ENCODE measurements at regions not wholly inside any gene's neighbourhood (a gene's known extent, or its start where the extent isn't known, plus 50 kb on each side); places are given as distances from the start of the nearest gene placed in this dataset.
A peak's percentile ranks its signal among the peaks of the same experiment; 100 is the strongest.

- no peak for DNase-seq (ENCODE audit: low spot score)
Observed at GRCh38 chr10:61188691-61189090, 244.7 kb upstream of the RHOBTB1 start.

GRCh38 chr10:61188101-61188500 lies 244.1 kb upstream of the RHOBTB1 start:
- DNase-seq (ENCODE audit: low spot score): no peak

GRCh38 chr10:61187601-61188000 lies 243.6 kb upstream of the RHOBTB1 start:
- no peak for DNase-seq (ENCODE audit: low spot score)

DNA sequence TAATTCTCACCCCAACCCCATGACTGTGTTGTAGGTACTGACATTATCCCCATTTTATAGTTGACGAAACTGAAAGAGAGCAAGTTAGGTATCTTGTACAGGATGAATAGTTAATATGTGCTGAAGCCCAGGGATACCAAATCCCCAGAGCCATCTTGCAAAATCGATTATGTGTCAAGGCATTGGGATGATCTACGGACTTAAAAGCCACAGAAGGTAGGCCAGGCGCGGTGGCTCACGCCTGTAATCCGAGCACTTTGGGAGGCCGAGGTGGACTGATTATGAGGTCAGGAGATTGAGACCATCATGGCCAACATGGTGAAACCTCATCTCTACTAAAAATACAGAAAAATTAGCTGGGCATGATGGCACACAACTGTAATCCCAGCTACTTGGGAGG lies 242.4 kb upstream of the RHOBTB1 start:
- no peak for DNase-seq (ENCODE audit: low spot score)

GRCh38 chr10:61184429-61184828 lies 240.4 kb upstream of the RHOBTB1 start:
- DNase-seq (ENCODE audit: low spot score): no peak

- no peak for DNase-seq (ENCODE audit: low spot score)
Observed at GRCh38 chr10:61183967-61184366, 240.0 kb upstream of the RHOBTB1 start.

DNA sequence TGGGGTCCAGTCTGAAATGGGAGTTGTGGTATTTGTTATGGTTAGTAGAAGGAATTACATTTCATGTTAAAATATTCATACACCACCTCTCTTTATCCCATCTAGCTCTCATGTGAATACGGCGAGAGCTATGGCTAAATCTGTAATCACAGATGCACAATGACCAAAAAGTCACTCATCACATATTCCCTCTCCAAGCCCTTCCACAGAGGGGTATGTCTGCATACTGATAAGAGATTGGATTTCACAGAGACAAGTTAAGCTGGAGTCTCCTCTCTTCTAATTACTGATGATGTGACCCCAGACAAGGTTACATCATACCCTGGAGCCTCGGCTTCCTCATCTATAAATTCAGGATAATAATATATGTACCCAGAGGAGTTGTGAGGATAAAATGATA lies 237.8 kb upstream of the RHOBTB1 start:
- DNase-seq (ENCODE audit: low spot score): no peak

- no peak for DNase-seq (ENCODE audit: low spot score)
Observed at GRCh38 chr10:61179771-61180170, 235.8 kb upstream of the RHOBTB1 start.

- DNase-seq (ENCODE audit: low spot score): no peak
Observed at GRCh38 chr10:61176424-61176823, 232.4 kb upstream of the RHOBTB1 start.

DNA sequence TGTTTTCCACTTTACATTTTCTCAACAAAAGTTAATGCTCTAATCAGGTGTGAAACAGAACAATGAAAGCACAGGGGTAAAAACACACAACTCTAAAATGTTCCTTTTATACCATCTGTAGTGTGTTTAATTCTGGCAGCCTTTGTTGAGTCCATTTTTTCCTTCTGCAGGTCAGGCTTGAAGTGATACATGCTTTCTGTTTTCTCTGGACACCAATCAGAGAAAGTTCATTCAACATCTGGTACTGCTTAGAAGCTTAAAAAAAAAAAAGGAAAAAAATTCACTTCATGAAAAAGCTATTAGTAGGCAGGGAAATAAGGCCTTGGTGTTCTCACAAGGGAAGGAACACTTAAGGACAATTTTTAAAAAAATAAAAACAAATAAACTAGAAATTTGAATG lies 231.3 kb upstream of the RHOBTB1 start:
- DNase-seq (ENCODE audit: low spot score): peak; percentile 67

DNA sequence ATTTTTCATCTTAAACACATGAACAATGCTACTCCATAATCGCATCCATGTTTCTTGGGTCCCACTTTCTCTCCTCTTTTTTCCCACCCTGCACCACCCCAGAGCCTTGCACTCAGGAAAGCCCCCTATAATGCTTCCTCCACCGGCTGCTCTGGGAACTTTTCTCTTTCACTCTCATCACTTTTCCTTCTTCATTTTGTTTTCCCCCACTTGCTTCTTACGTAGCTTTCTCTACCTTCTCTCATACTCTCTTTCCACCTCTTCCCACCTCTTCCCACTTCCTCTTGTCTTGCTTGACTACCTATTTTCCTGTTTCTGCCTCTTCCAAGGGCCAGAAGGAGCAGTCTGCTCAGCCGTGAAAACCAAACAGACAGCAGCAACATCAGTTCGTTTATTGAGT lies 229.5 kb upstream of the RHOBTB1 start:
- no peak for DNase-seq (ENCODE audit: low spot score)

DNA sequence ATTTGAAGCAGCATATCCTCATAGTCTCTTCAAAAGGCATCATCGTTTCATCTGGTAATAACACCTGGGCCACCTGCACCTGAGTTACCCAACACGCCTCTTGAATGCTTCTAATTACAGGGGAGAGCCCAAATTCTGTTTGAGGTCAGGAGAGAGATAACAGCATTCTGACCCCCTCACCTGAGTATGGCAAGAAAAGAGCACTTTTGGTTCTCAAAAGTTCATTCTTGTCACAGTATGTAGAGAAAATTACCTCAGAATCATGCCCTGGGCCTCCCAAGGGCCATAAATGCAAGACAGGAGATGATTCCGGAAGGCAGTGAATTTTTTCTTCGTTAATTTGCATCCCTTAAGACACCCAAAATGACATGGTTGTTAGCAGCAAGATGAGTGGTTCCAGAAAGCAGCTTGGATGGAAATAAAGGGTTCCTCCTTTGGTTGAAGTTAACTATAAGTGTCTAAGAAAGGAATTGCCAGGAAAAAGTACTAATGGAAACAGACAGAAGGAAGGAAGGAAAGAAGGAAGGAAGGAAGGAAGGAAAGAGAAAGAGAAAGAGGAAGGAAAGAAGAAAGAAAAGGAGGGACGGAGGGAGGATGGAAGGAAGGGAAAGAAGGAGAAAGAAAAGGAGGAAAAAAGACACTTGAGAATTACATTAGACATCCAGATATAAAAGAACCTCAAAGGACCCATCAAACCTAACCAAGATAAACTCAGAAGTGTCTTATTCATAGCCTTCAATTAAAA lies 228.4 kb upstream of the RHOBTB1 start:
- no peak for DNase-seq (ENCODE audit: low spot score)

DNA sequence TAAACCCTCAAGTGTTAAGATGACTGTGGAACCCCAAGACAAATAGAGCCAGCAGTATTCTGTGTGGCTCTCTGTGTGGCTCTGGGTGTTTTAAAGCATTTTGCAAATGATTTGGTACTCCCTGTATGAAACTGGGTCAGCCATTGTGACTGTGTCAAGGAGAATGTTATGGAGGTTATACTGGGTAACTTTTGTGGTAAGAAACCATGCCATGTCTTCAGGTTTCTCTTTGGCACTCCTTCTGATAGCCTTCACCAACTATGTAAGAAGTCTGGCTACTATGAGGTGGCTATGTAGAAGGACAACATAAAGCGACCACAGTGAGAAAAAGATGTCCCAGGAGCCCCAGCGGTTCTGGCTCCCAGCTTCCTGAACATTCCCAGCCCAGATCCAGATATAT lies 226.6 kb upstream of the RHOBTB1 start:
- DNase-seq (ENCODE audit: low spot score): no peak

DNA sequence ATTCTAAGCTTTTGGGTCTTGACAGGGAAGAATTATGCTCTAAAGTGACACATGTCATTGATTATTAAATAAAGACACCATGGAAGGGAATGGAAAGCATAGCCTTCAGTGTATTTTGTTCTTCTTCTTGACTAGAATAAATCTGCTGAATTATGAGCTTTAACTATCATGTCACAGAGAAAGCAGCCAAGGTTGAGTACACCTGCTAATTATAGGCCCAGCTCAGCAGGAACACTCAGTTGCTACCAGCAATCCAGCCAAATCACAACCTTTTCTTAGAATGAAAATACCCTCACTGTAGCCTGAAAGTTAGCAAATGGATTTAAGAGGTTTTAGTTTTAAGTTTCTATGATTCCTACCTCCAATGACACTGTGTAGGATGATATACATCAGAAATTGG lies 225.3 kb upstream of the RHOBTB1 start:
- DNase-seq (ENCODE audit: low spot score): no peak

DNA sequence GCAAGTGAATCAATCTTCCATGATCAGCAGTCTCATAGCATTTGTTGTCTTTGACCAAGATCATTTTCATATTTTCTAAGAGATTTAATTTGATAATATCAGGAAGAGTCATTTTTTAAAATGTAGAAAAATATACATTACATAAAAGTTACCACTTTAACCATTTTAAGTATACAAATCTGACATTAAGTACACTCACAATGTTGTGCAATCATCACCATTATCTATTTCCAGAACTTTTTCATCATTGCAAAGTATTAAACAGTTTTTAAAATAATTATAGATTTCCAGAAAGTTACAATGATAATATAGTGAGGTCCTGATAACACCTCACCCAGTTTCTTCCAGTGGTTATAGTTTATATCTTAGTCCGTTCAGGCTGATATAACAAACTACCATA lies 222.5 kb upstream of the RHOBTB1 start:
- no peak for DNase-seq (ENCODE audit: low spot score)

DNA sequence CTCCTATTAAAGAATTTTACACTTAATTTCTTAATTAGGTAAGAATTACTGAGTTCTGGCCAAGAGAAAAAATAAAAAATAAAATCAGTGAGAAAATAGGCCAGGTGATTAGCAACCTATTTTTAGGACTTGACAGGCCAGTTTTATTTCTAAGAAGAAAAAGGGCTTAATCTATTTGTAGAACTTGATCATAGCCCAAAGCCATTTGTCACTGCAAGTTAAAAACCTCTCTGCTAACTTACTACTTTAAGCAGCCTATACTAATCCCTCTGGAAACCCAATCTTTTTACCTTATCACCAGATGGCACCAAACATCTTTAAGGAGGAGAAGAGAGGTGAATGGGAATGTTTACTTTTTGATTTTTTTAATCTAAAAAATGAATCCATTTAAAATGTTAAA lies 222.1 kb upstream of the RHOBTB1 start:
- DNase-seq (ENCODE audit: low spot score): no peak

- no peak for DNase-seq (ENCODE audit: low spot score)
Observed at GRCh38 chr10:61164458-61165160, 220.6 kb upstream of the RHOBTB1 start.

- no peak for DNase-seq (ENCODE audit: low spot score)
Observed at GRCh38 chr10:61163403-61163802, 219.4 kb upstream of the RHOBTB1 start.

GRCh38 chr10:61160253-61160652 lies 216.3 kb upstream of the RHOBTB1 start:
- no peak for DNase-seq (ENCODE audit: low spot score)

GRCh38 chr10:61159253-61159652 lies 215.3 kb upstream of the RHOBTB1 start:
- no peak for DNase-seq (ENCODE audit: low spot score)

- DNase-seq (ENCODE audit: low spot score): no peak
Observed at GRCh38 chr10:61157182-61157581, 213.2 kb upstream of the RHOBTB1 start.

DNA sequence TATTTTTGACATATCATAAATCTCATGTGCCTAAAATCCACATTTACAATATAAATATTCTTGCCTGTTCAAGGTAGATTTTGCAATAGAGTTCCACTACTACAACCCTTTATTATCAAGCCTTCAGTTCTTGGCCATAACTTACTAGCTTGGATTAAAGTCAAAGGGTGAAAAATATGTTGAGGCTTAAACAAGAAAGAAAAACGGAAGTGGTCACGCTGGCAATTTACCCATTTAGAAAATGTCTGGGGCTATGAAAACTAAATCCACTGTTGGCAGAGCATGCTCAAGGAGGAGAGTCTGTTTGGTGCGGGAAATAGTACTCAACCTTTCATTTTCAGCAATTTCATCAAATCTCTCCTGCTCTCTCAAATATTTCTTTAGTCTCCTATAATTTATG lies 209.8 kb upstream of the RHOBTB1 start:
- DNase-seq (ENCODE audit: low spot score): peak; percentile 49

- no peak for DNase-seq (ENCODE audit: low spot score)
Observed at GRCh38 chr10:61151059-61151458, 207.1 kb upstream of the RHOBTB1 start.
